Lower lobe of right lung (tissue), 2 donors: ENCODE measurements at regions not wholly inside any gene's neighbourhood (a gene's known extent, or its start where the extent isn't known, plus 50 kb on each side); places are given as distances from the start of the nearest gene placed in this dataset.

Experiments used
- ATAC-seq, 2 donors: fragments of 200-7000 bp; cut with Tn5 transposase; one replicate each; pipeline ENCODE4 v1.9.1; 2020 to 2022; ENCODE audit warnings: mild to moderate bottlenecking in 2 of 2, moderate library complexity in 2 of 2
- DNase-seq: peaks from one replicate; pipeline ENCODE4 v3.0.0-alpha.2; 2020
- H3K27ac ChIP-seq: fragments of 200-600 bp; one replicate; pipeline ENCODE4 v1.8.0; 2022
- H3K27me3 ChIP-seq: fragments of 200-600 bp; one replicate; pipeline ENCODE4 v1.8.0; 2022; ENCODE audit warnings: low read depth
- H3K36me3 ChIP-seq: fragments of 200-600 bp; one replicate; pipeline ENCODE4 v1.8.0; 2022; ENCODE audit warnings: mild to moderate bottlenecking
- H3K4me1 ChIP-seq: fragments of 200-600 bp; one replicate; pipeline ENCODE4 v1.8.0; 2022
- H3K4me3 ChIP-seq: fragments of 200-600 bp; one replicate; pipeline ENCODE4 v1.8.0; 2022; ENCODE audit warnings: mild to moderate bottlenecking
- H3K9me3 ChIP-seq: fragments of 200-600 bp; one replicate; pipeline ENCODE4 v1.8.0; 2022
- CTCF ChIP-seq: fragments of 200-600 bp; IDR thresholded peaks from one replicate; pipeline ENCODE4 v1.8.0; 2022; ENCODE audit warnings: antibody characterized with exemption, mild to moderate bottlenecking
- intact Hi-C: fragments of 100-400 bp; cut with DNase I; formaldehyde crosslinking; loops from one replicate; pipeline ENCODE4 v1.11.0; 2022
- donor health status: DM: no; HTN: yes; CAD: no; lungs with severe emphysema.

DNA sequence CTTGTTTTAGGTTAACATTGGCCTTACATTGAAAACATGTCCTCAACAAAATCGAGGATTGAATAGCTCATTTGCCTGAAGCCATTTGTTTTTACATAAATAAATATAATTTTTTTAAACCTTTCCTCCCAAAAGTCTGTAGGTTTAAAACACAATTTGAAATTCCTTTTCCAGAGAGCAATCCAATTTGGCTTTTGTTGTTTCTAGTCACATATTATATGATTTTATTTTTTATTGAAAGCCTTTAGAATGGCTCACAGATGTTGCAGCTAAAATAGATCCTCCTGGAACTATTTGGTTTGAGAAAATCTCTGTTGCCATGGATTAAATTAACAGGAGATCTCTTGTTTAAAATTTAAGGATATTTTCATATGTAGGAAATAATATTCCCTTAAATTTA lies 512.6 kb downstream of the KLF5 start:
- DNase-seq = no peak
- intact Hi-C loops = no loop called here
- Histone ChIP-seq H3K4me1 (no peaks in the 10 kb centered on the region), H3K9me3 (no peaks in the 10 kb centered on the region), H3K27me3 (no peaks in the 10 kb centered on the region), H3K27ac (no peak overlapping the region), H3K36me3 (no peaks in the 10 kb centered on the region), H3K4me3 (no peak overlapping the region)
- no peak for ATAC-seq
- TF ChIP-seq CTCF = no peak

- intact Hi-C loops = no loop called here
- TF ChIP-seq CTCF = no peak
- Histone ChIP-seq H3K27ac (no peak overlapping the region), H3K4me1 (no peaks in the 10 kb centered on the region), H3K9me3 (no peaks in the 10 kb centered on the region), H3K36me3 (no peaks in the 10 kb centered on the region), H3K4me3 (no peak overlapping the region), H3K27me3 (no peaks in the 10 kb centered on the region)
- DNase-seq = no peak
- ATAC-seq = no peak
Observed at GRCh38 chr13:73556902-73557301, 498.1 kb downstream of the KLF5 start.

GRCh38 chr13:73556128-73556527 lies 497.3 kb downstream of the KLF5 start:
- no peaks in the 10 kb centered on the region for H3K27me3 ChIP-seq
- intact Hi-C loops = no loop called here
- no peaks in the 10 kb centered on the region for H3K36me3 ChIP-seq
- no peak overlapping the region for H3K27ac ChIP-seq
- DNase-seq (no peak), ATAC-seq (no peak)
- H3K4me1 ChIP-seq = no peaks in the 10 kb centered on the region
- no peak for TF ChIP-seq CTCF
- no peaks in the 10 kb centered on the region for H3K9me3 ChIP-seq
- H3K4me3 ChIP-seq = no peak overlapping the region

DNA sequence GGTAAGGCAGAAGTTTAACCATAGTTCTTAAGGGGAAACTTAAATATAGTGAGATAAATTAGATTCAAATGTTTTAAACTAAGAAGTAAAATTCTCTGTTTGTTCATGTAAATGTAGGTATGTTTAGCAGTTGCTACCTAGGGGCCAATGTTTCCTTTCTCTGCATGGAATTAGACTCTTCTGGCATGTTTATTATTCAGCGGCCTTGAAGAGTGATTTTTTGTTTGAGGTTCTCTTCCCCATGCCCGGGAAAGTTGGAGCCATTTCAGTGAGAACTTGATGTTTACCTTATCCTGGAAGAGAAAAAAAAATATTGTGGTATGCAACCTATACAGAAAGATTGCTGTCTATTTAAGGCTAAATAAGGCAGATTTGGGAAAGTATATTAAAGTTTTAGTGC lies 492.9 kb downstream of the KLF5 start:
- no peak for ATAC-seq
- Histone ChIP-seq H3K27ac (no peak overlapping the region), H3K27me3 (no peaks in the 10 kb centered on the region), H3K9me3 (no peaks in the 10 kb centered on the region), H3K36me3 (no peaks in the 10 kb centered on the region), H3K4me3 (no peak overlapping the region), H3K4me1 (no peaks in the 10 kb centered on the region)
- no peak for DNase-seq
- TF ChIP-seq CTCF = no peak
- intact Hi-C loops = no loop called here

DNA sequence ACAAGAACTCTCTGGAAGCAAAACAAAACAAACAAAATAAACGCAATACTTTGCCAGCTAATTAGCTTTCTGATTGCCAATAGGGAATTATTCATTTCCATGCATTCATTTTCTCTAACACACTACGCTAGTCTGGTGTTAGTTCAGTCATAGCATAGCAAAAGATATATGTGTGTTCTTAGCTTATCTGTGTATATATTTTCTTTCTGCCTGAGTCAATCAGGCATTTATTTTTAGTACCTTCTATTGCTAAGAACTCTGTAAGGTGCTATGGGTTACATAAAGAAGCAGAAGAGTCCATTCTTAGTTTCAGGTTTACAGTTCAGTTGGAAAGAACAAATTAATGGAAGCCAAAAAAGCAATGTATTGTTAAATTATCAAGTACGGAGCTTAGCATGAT lies 490.9 kb downstream of the KLF5 start:
- no peak overlapping the region for H3K27ac ChIP-seq
- H3K4me3 ChIP-seq = no peak overlapping the region
- no peak for TF ChIP-seq CTCF
- no peaks in the 10 kb centered on the region for H3K36me3 ChIP-seq
- DNase-seq (no peak), ATAC-seq (no peak)
- H3K27me3 ChIP-seq = no peaks in the 10 kb centered on the region
- intact Hi-C loops = no loop called here
- no peaks in the 10 kb centered on the region for H3K9me3 ChIP-seq
- no peaks in the 10 kb centered on the region for H3K4me1 ChIP-seq

DNA sequence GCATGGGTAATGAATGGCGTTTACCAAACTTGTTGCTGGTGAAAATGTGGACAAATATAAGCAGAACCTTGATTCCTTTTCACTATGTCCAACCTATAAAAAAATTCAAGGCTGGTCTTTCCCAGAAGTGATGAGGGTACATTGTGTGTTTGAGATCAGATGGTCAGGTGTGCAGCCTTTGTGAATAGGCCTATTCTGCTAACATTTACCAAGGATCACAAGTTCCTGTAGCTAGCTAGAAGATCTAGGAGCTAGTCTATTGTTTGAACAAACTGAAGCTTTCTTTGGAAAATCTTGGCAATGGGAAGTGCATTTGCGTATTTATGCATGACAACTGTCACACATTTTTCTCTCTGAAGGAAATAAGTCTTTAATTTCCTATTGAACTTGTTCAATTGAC lies 489.6 kb downstream of the KLF5 start:
- no peaks in the 10 kb centered on the region for H3K27me3 ChIP-seq
- H3K4me1 ChIP-seq = no peaks in the 10 kb centered on the region
- no peaks in the 10 kb centered on the region for H3K9me3 ChIP-seq
- no peak overlapping the region for H3K4me3 ChIP-seq
- no peak for TF ChIP-seq CTCF
- DNase-seq (no peak), ATAC-seq (no peak)
- no peaks in the 10 kb centered on the region for H3K36me3 ChIP-seq
- intact Hi-C loops = no loop called here
- no peak overlapping the region for H3K27ac ChIP-seq
